GM18517 (cell line): ENCODE measurements at regions not wholly inside any gene's neighbourhood (a gene's known extent, or its start where the extent isn't known, plus 50 kb on each side); places are given as distances from the start of the nearest gene placed in this dataset.

Experiments
- ATAC-seq: cut with Tn5 transposase; IDR thresholded peaks from one replicate; pipeline ENCODE4 v1.9.1; 2021; ENCODE audit warnings: mild to moderate bottlenecking, moderate library complexity; ENCODE audit not compliant: unreplicated experiment

- ATAC-seq = no peak
Observed at GRCh38 chr3:168534761-168535160, 439.0 kb upstream of the GOLIM4 start.

GRCh38 chr3:168533600-168533999 is 437.9 kb upstream of the GOLIM4 start:
- ATAC-seq = no peak

- ATAC-seq = no peak
Observed at GRCh38 chr3:168532135-168532534, 436.4 kb upstream of the GOLIM4 start.

GRCh38 chr3:168531116-168531515 is 435.4 kb upstream of the GOLIM4 start:
- ATAC-seq = no peak

- no peak for ATAC-seq
Observed at GRCh38 chr3:168524129-168524528, 428.4 kb upstream of the GOLIM4 start.

GRCh38 chr3:168517249-168518071 is 421.7 kb upstream of the GOLIM4 start:
- ATAC-seq = no peak

- no peak for ATAC-seq
Observed at GRCh38 chr3:168514252-168514651, 418.5 kb upstream of the GOLIM4 start.

GRCh38 chr3:168512802-168513201 is 417.1 kb upstream of the GOLIM4 start:
- no peak for ATAC-seq

- no peak for ATAC-seq
Observed at GRCh38 chr3:168511428-168512014, 415.8 kb upstream of the GOLIM4 start.

- no peak for ATAC-seq
Observed at GRCh38 chr3:168506589-168506988, 410.9 kb upstream of the GOLIM4 start.

GRCh38 chr3:168501570-168501969 is 405.8 kb upstream of the GOLIM4 start:
- no peak for ATAC-seq

GRCh38 chr3:168498194-168498593 is 402.5 kb upstream of the GOLIM4 start:
- no peak for ATAC-seq

GRCh38 chr3:168497741-168498140 is 402.0 kb upstream of the GOLIM4 start:
- ATAC-seq = no peak

- ATAC-seq = no peak
Observed at GRCh38 chr3:168497183-168497582, 401.5 kb upstream of the GOLIM4 start.

- ATAC-seq = no peak
Observed at GRCh38 chr3:168495932-168496331, 400.2 kb upstream of the GOLIM4 start.

- no peak for ATAC-seq
Observed at GRCh38 chr3:168495270-168495669, 399.5 kb upstream of the GOLIM4 start.

- no peak for ATAC-seq
Observed at GRCh38 chr3:168493412-168494205, 397.9 kb upstream of the GOLIM4 start.

- no peak for ATAC-seq
Observed at GRCh38 chr3:168490981-168491380, 395.3 kb upstream of the GOLIM4 start.

GRCh38 chr3:168489301-168489700 is 393.6 kb upstream of the GOLIM4 start:
- ATAC-seq = no peak

GRCh38 chr3:168485936-168486335 is 390.2 kb upstream of the GOLIM4 start:
- ATAC-seq = no peak

- ATAC-seq = no peak
Observed at GRCh38 chr3:168476360-168476980, 380.7 kb upstream of the GOLIM4 start.
